ENCODE measurements at regions not wholly inside any gene's neighbourhood (a gene's known extent, or its start where the extent isn't known, plus 50 kb on each side); places are given as distances from the start of the nearest gene placed in this dataset.
"Not testable (repeated sequence)": the region's sequence is repeated elsewhere in the genome, so short reads cannot be mapped to it uniquely, and the experiment has no call there.

- H3K9me3 ChIP-seq (ENCODE audit: low read depth): no peaks in the 10 kb centered on the region
- TF ChIP-seq EZH2phosphoT487 (IDR thresholded peaks at IDR 0.05; ENCODE audit: insufficient read depth, low read depth) (no peak), EZH2 (IDR thresholded peaks at IDR 0.05; ENCODE audit: insufficient read depth, poor library complexity, severe bottlenecking) (no peak)
- H3K9me2 ChIP-seq (ENCODE audit: insufficient read depth): no peaks in the 10 kb centered on the region
- no peaks in the 10 kb centered on the region for H3K79me2 ChIP-seq (ENCODE audit: insufficient read depth)
- in situ Hi-C loops (cut with MboI): no loop called here
- H3F3A ChIP-seq (ENCODE audit: insufficient read depth): no peaks in the 10 kb centered on the region
- no peak overlapping the region for H3K4me3 ChIP-seq
- no peak overlapping the region for H3K4me2 ChIP-seq (ENCODE audit: unreplicated experiment)
- H3K27me3 ChIP-seq (replicated peaks; ENCODE audit: insufficient read depth): 0 out of 2 replicates have a peak, but pooled peaks cover 2% of the 10 kb centered on the region
- H2AFZ ChIP-seq: no peak overlapping the region
- no peaks in the 10 kb centered on the region for H4K20me1 ChIP-seq (ENCODE audit: insufficient read depth)
- no peak overlapping the region for H3K27ac ChIP-seq
- no peaks in the 10 kb centered on the region for H3K4me1 ChIP-seq (ENCODE audit: insufficient read depth)
- 77 to 84% methylated on average over 5 of the region's 5 CpGs for WGBS, 2 experiments (ENCODE audit: low coverage in 1 of 2, low lambda C conversion rate in 2 of 2, missing lambda C conversion rate in 2 of 2)
- H3K36me3 ChIP-seq (ENCODE audit: low read depth): no peaks in the 10 kb centered on the region
- no peak for DNase-seq
- H3K9ac ChIP-seq: no peak overlapping the region
These were observed 183.5 kb upstream of the OLIG3 start for GRCh38 chr6:137677709-137678108.

GRCh38 chr6:137678451-137678850, 184.3 kb upstream of the OLIG3 start:
- H3K4me3 ChIP-seq: no peak overlapping the region
- H3K36me3 ChIP-seq (ENCODE audit: low read depth): no peaks in the 10 kb centered on the region
- no peaks in the 10 kb centered on the region for H3K79me2 ChIP-seq (ENCODE audit: insufficient read depth)
- in situ Hi-C loops (cut with MboI): no loop called here
- H3K4me1 ChIP-seq (ENCODE audit: insufficient read depth): no peaks in the 10 kb centered on the region
- no peak overlapping the region for H3K9ac ChIP-seq
- H3K9me2 ChIP-seq (ENCODE audit: insufficient read depth): no peaks in the 10 kb centered on the region
- DNase-seq: no peak
- 0 out of 2 replicates have a peak, but pooled peaks cover 2% of the 10 kb centered on the region for H3K27me3 ChIP-seq (replicated peaks; ENCODE audit: insufficient read depth)
- no peaks in the 10 kb centered on the region for H3F3A ChIP-seq (ENCODE audit: insufficient read depth)
- TF ChIP-seq EZH2 (IDR thresholded peaks at IDR 0.05; ENCODE audit: insufficient read depth, poor library complexity, severe bottlenecking): no peak
- TF ChIP-seq EZH2phosphoT487 (IDR thresholded peaks at IDR 0.05; ENCODE audit: insufficient read depth, low read depth): no peak
- no peaks in the 10 kb centered on the region for H4K20me1 ChIP-seq (ENCODE audit: insufficient read depth)
- H3K4me2 ChIP-seq (ENCODE audit: unreplicated experiment): no peak overlapping the region
- H3K27ac ChIP-seq: no peak overlapping the region
- no peaks in the 10 kb centered on the region for H3K9me3 ChIP-seq (ENCODE audit: low read depth)
- no peak overlapping the region for H2AFZ ChIP-seq
- 43 to 57% methylated on average over 2 of the region's 2 CpGs for WGBS, 2 experiments (ENCODE audit: low coverage in 1 of 2, low lambda C conversion rate in 2 of 2, missing lambda C conversion rate in 2 of 2)

- H3K27ac ChIP-seq: no peak overlapping the region
- in situ Hi-C loops (cut with MboI): no loop called here
These were observed 186.2 kb upstream of the TNFAIP3 start for GRCh38 chr6:137680705-137681346.

GRCh38 chr6:137681445-137682009, 185.5 kb upstream of the TNFAIP3 start:
- Histone ChIP-seq H3K4me3 (no peak overlapping the region), H4K20me1 (ENCODE audit: insufficient read depth) (no peaks in the 10 kb centered on the region), H3K4me1 (ENCODE audit: insufficient read depth) (no peaks in the 10 kb centered on the region), H2AFZ (no peak overlapping the region), H3F3A (ENCODE audit: insufficient read depth) (no peaks in the 10 kb centered on the region), H3K36me3 (ENCODE audit: low read depth) (no peaks in the 10 kb centered on the region), H3K79me2 (ENCODE audit: insufficient read depth) (no peaks in the 10 kb centered on the region), H3K4me2 (ENCODE audit: unreplicated experiment) (no peak overlapping the region), H3K27ac (no peak overlapping the region), H3K9me2 (ENCODE audit: insufficient read depth) (0 out of 2 replicates have a peak, but pooled peaks cover 2% of the 10 kb centered on the region), H3K9me3 (ENCODE audit: low read depth) (no peaks in the 10 kb centered on the region), H3K27me3 (replicated peaks; ENCODE audit: insufficient read depth) (0 out of 2 replicates have a peak, but pooled peaks cover 2% of the 10 kb centered on the region), H3K9ac (no peak overlapping the region)
- 73 to 86% methylated on average over 4 of the region's 4 CpGs for WGBS, 2 experiments (ENCODE audit: low coverage in 1 of 2, low lambda C conversion rate in 2 of 2, missing lambda C conversion rate in 2 of 2)
- no peak for DNase-seq
- in situ Hi-C loops (cut with MboI): no loop called here
- TF ChIP-seq EZH2 (IDR thresholded peaks at IDR 0.05; ENCODE audit: insufficient read depth, poor library complexity, severe bottlenecking) (no peak), EZH2phosphoT487 (IDR thresholded peaks at IDR 0.05; ENCODE audit: insufficient read depth, low read depth) (no peak)

More at GRCh38 chr6:137680705-137681346, 186.2 kb upstream of the TNFAIP3 start:
- DNase-seq: no peak
- no peak overlapping the region for H2AFZ ChIP-seq
- no peak overlapping the region for H3K4me3 ChIP-seq
- no peaks in the 10 kb centered on the region for H3K4me1 ChIP-seq (ENCODE audit: insufficient read depth)
- H3K9me2 ChIP-seq (ENCODE audit: insufficient read depth): 0 out of 2 replicates have a peak, but pooled peaks cover 2% of the 10 kb centered on the region
- no peak overlapping the region for H3K4me2 ChIP-seq (ENCODE audit: unreplicated experiment)
- TF ChIP-seq EZH2phosphoT487 (IDR thresholded peaks at IDR 0.05; ENCODE audit: insufficient read depth, low read depth) (no peak), EZH2 (IDR thresholded peaks at IDR 0.05; ENCODE audit: insufficient read depth, poor library complexity, severe bottlenecking) (no peak)
- H3K9me3 ChIP-seq (ENCODE audit: low read depth): no peaks in the 10 kb centered on the region
- H3F3A ChIP-seq (ENCODE audit: insufficient read depth): no peaks in the 10 kb centered on the region
- 0 out of 2 replicates have a peak, but pooled peaks cover 2% of the 10 kb centered on the region for H3K27me3 ChIP-seq (replicated peaks; ENCODE audit: insufficient read depth)
- 87 to 93% methylated on average over 4 of the region's 4 CpGs for WGBS, 2 experiments (ENCODE audit: low coverage in 1 of 2, low lambda C conversion rate in 2 of 2, missing lambda C conversion rate in 2 of 2)
- no peak overlapping the region for H3K9ac ChIP-seq
- no peaks in the 10 kb centered on the region for H3K79me2 ChIP-seq (ENCODE audit: insufficient read depth)
- no peaks in the 10 kb centered on the region for H4K20me1 ChIP-seq (ENCODE audit: insufficient read depth)
- no peaks in the 10 kb centered on the region for H3K36me3 ChIP-seq (ENCODE audit: low read depth)

- H3K4me2 ChIP-seq (ENCODE audit: unreplicated experiment); H3K4me3 ChIP-seq; H3K27me3 ChIP-seq (replicated peaks; ENCODE audit: insufficient read depth); H3K27ac ChIP-seq; H3K4me1 ChIP-seq (ENCODE audit: insufficient read depth); H3K36me3 ChIP-seq (ENCODE audit: low read depth); DNase-seq; H3K9me3 ChIP-seq (ENCODE audit: low read depth); H3K9ac ChIP-seq; H4K20me1 ChIP-seq (ENCODE audit: insufficient read depth); H3K79me2 ChIP-seq (ENCODE audit: insufficient read depth); H3F3A ChIP-seq (ENCODE audit: insufficient read depth); H3K9me2 ChIP-seq (ENCODE audit: insufficient read depth); H2AFZ ChIP-seq; in situ Hi-C loops (cut with MboI): not testable (repeated sequence)
- 71 to 72% methylated on average over 5 of the region's 5 CpGs for WGBS, 2 experiments (ENCODE audit: low coverage in 1 of 2, low lambda C conversion rate in 2 of 2, missing lambda C conversion rate in 2 of 2)
These were observed 184.4 kb upstream of the TNFAIP3 start for GRCh38 chr6:137682658-137683057.

Measured in GM23248 (cell line).